ENCODE measurements at regions not wholly inside any gene's neighbourhood (a gene's known extent, or its start where the extent isn't known, plus 50 kb on each side); places are given as distances from the start of the nearest gene placed in this dataset.

GRCh38 chr9:89759572-89759971 is 154.8 kb downstream of the GADD45G start:
- TF ChIP-seq, protein P1, sequence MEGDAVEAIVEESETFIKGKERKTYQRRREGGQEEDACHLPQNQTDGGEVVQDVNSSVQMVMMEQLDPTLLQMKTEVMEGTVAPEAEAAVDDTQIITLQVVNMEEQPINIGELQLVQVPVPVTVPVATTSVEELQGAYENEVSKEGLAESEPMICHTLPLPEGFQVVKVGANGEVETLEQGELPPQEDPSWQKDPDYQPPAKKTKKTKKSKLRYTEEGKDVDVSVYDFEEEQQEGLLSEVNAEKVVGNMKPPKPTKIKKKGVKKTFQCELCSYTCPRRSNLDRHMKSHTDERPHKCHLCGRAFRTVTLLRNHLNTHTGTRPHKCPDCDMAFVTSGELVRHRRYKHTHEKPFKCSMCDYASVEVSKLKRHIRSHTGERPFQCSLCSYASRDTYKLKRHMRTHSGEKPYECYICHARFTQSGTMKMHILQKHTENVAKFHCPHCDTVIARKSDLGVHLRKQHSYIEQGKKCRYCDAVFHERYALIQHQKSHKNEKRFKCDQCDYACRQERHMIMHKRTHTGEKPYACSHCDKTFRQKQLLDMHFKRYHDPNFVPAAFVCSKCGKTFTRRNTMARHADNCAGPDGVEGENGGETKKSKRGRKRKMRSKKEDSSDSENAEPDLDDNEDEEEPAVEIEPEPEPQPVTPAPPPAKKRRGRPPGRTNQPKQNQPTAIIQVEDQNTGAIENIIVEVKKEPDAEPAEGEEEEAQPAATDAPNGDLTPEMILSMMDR (conservative IDR thresholded peaks at IDR 0.05 in 1 of 2, IDR thresholded peaks at IDR 0.05 in 1 of 2; ENCODE audit: extremely low read depth in 1 of 2, insufficient read depth in 1 of 2, low read depth in 1 of 2, low read length in 2 of 2), result no peak
- TF ChIP-seq EZH2 (IDR thresholded peaks at IDR 0.05; ENCODE audit: borderline replicate concordance, low read length), result no peak

Data from mammary epithelial cell (primary cell).